HG03457 (cell line): ENCODE measurements at regions not wholly inside any gene's neighbourhood (a gene's known extent, or its start where the extent isn't known, plus 50 kb on each side); places are given as distances from the start of the nearest gene placed in this dataset.
"Not testable (repeated sequence)": the region's sequence is repeated elsewhere in the genome, so short reads cannot be mapped to it uniquely, and the experiment has no call there.

Source experiments
- ATAC-seq: cut with Tn5 transposase; IDR thresholded peaks from one replicate; pipeline ENCODE4 v1.9.1; 2021; ENCODE audit warnings: moderate number of reproducible peaks; ENCODE audit not compliant: unreplicated experiment

GRCh38 chr5:89320421-89321277 is 437.7 kb upstream of the MEF2C start:
- no peak for ATAC-seq

- not testable (repeated sequence) for ATAC-seq
Measured at GRCh38 chr5:89317838-89318237, 434.9 kb upstream of the MEF2C start.

GRCh38 chr5:89315286-89316100 is 432.5 kb upstream of the MEF2C start:
- no peak for ATAC-seq

GRCh38 chr5:89313804-89314588 is 431.0 kb upstream of the MEF2C start:
- peak; percentile 97 for ATAC-seq

GRCh38 chr5:89313044-89313443 is 430.1 kb upstream of the MEF2C start:
- ATAC-seq: no peak

DNA sequence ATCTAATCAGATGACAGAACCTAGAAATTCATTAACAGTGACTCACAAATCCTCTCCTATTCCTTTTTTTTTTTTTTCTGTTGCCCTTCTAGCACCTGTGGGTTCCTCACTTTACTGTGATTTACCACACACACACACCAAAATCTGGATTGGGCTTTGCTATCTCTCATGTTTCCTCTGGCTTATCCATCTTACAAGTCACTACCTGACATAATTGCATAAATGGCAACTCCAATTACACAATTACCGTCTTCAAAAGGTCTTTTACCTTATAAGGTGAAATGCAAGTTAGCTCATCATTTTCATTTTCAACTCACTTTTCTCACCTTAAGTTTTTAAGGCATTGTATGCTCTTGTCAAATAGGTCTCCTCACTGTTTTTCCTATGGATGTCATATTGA is 426.3 kb upstream of the MEF2C start:
- no peak for ATAC-seq

DNA sequence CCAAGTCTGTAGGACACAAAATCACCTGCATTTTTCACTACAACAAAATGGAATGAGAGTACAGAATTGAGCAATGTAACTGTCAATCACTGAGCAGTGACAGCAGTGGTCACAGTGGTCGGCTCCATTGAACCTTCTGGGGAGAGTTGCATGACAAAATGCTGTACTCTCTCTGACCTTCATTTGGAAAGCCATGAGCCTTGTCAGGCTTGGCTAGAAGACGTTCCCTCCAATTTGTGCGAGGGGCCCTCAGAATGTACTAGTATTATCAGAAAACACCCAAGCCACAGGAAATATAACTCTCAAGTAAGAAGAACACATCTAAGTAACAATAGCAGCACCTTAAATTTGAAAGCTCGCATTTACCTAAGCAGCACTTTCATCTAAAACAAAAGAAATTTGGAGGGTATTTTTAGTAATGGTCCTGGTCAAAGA is 425.6 kb upstream of the MEF2C start:
- ATAC-seq: peak; percentile 83

GRCh38 chr5:89307972-89308371 is 425.0 kb upstream of the MEF2C start:
- ATAC-seq: no peak

- ATAC-seq: not testable (repeated sequence)
Measured at GRCh38 chr5:89307141-89307540, 424.2 kb upstream of the MEF2C start.

- ATAC-seq: peak; percentile 48
Measured at GRCh38 chr5:89303033-89303480, 420.1 kb upstream of the MEF2C start.

GRCh38 chr5:89302102-89302891 is 419.3 kb upstream of the MEF2C start:
- no peak for ATAC-seq

DNA sequence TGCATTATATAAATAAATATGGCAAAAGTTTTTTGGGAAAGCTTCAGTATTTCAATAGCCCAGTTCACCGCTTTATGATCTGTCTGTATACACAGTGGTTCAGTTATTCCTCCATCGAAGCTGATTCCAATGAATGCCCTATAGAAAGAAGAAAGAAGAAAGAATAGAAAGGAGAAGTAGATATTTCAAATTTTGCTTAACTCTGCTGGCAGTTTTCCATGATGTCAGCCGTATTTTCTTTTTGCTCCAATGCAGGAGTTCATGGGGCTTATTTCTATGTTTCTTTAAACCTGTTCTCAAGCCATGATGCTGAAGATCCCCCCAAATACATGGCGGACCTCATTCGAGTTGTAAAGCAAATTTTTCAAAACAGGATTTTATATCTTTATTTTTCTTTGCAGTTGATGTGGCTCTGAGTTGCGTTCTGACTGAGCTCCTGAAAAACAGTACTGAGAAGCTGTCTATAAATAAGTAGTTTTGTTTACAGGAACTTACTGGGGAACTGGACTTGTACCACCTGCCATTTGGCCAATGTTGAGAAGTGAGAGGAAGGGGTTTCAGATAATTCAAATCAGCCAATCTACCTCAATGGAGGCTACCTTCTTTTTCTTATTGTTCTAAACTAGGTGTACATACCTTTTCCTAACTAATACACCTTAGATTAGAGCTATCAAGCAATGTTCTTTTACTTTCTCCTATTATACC is 418.5 kb upstream of the MEF2C start:
- ATAC-seq: peak; percentile 58

GRCh38 chr5:89300426-89300970 is 417.5 kb upstream of the MEF2C start:
- ATAC-seq: no peak

DNA sequence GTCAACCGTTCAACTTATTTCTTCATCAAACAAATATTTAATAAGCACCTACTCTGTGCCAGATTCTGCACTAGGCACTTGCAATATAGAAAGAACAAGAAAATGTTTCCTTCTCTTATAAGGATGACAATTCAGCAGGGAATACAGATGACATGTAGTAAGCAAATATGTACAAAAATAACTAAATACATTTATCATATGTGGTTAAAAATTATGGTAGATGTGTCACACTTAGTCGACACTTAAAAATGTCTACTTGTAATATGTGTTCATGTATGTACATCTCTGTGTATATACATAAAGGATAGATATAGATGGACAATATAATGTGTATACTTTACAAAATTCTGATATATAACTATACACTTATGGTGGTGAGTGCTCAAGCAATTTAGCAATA is 417.0 kb upstream of the MEF2C start:
- ATAC-seq: no peak

GRCh38 chr5:89297066-89297465 is 414.1 kb upstream of the MEF2C start:
- no peak for ATAC-seq

DNA sequence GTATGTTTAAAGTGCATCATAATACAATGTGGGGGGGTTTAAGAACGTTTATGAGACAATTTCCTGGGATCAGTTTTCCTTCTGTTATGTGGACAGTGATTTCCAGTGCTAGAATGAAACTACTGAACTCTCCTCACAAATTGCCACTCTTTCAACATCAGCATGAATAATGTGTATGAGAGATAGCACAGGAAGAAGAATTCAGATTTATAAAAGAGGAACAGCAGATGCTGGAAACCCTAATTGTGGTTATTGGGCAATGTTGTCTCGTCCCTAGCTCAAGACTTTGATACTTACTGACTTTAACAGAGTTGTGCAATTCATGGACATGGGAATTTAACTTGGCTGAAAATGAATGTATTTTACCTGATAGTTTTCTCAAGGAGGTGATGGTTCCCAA is 410.8 kb upstream of the MEF2C start:
- no peak for ATAC-seq

DNA sequence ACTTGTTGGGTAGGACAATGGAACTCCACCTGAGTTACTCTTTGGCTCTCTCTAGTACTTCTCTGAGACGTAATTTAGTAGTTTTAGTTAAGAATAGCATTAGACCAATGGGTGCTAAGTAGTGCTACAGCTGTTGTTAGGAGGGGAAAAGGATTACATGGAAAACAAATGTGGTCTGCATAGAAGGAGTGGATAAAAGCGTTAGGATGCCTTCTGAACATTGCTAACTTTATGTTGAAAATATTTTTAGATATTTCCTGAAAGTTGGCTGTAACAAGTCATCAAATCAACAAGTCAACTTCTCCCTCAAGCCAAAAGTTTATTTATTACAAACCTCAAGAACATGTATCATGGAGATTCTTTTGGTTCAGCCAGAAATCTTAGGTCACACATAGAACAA is 409.5 kb upstream of the MEF2C start:
- ATAC-seq: no peak

GRCh38 chr5:89289604-89290003 is 406.6 kb upstream of the MEF2C start:
- no peak for ATAC-seq

DNA sequence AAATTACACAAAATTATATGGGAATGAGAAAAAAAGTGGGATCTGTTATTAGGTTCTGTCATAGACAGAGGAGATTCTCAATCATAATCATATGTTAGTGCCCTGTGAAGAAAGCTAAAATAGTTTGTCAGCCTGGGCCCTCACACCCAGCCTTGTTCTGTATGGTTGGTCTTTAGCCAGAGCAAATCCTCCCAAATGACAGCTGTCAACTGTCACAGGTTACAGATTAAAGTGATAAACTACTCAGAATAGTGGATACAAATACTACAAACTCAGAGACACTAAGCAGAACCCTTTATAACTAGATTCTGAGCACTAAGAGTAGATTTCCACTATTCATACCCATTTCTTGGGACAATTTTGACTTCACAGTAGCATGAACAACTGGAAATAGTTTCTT is 405.0 kb upstream of the MEF2C start:
- ATAC-seq: no peak
